MCF 10A (cell line): ENCODE measurements at regions not wholly inside any gene's neighbourhood (a gene's known extent, or its start where the extent isn't known, plus 50 kb on each side); places are given as distances from the start of the nearest gene placed in this dataset.

ENCODE experiments used
- BruUV-seq: library from RNA; stranded (reverse); fragments of 400-500 nt; replicated peaks from 2 replicates; lab custom pipeline; 2021; lab: Mats Ljungman, UMichigan
- CTCF ChIA-PET: fragments of 300-600 bp; sonication (Branson Sonifier 250); formaldehyde crosslinking; extraction: SDS; loops from one replicate; lab custom pipeline; 2021; ENCODE audit warnings: antibody characterized with exemption, inconsistent platforms; lab: Yijun Ruan, JAX
- POLR2A ChIA-PET: fragments of 300-600, 350-650 bp; sonication (Branson Sonifier 250); formaldehyde crosslinking; extraction: SDS; loops from one replicate; lab custom pipeline; 2020; ENCODE audit warnings: antibody characterized with exemption, inconsistent platforms; lab: Yijun Ruan, JAX
- DNase-seq: peaks from one replicate; pipeline ENCODE4 v3.0.0-alpha.2; 2018; ENCODE audit not compliant: unreplicated experiment
- H3K27ac Mint-ChIP-seq: one replicate; pipeline ENCODE4 v1.8.0; 2022; ENCODE audit warnings: mild to moderate bottlenecking, low read depth, mixed read lengths; ENCODE audit not compliant: unreplicated experiment
- H3K27me3 Mint-ChIP-seq: one replicate; pipeline ENCODE4 v1.8.0; 2022; ENCODE audit warnings: mixed read lengths; ENCODE audit not compliant: insufficient read depth, unreplicated experiment
- H3K36me3 Mint-ChIP-seq: one replicate; pipeline ENCODE4 v1.8.0; 2022; ENCODE audit warnings: mild to moderate bottlenecking, moderate library complexity, mixed read lengths; ENCODE audit not compliant: insufficient read depth, unreplicated experiment
- H3K4me1 Mint-ChIP-seq: one replicate; pipeline ENCODE4 v1.8.0; 2022; ENCODE audit warnings: mixed read lengths; ENCODE audit not compliant: insufficient read depth, unreplicated experiment
- H3K4me3 Mint-ChIP-seq: one replicate; pipeline ENCODE4 v1.8.0; 2022; ENCODE audit warnings: mild to moderate bottlenecking, moderate library complexity, mixed read lengths; ENCODE audit not compliant: unreplicated experiment
- H3K9me3 Mint-ChIP-seq: one replicate; pipeline ENCODE4 v1.8.0; 2022; ENCODE audit warnings: mixed read lengths; ENCODE audit not compliant: unreplicated experiment
- CTCF ChIP-seq: fragments of 200-600 bp; IDR thresholded peaks from one replicate; pipeline ENCODE4 v1.8.0; 2022; ENCODE audit warnings: antibody characterized with exemption, mild to moderate bottlenecking; ENCODE audit not compliant: unreplicated experiment
- intact Hi-C: fragments of 100-400 bp; cut with micrococcal nuclease; formaldehyde crosslinking; loops from 2 replicates; pipeline ENCODE4 v1.14.1; 2022

GRCh38 chr20:24836041-24836533 is 113.0 kb upstream of the CST7 start:
- Mint-ChIP-seq H3K27ac (no peak overlapping the region), H3K4me1 (no peaks in the 10 kb centered on the region), H3K9me3 (peaks cover 13% of the 10 kb centered on the region), H3K27me3 (no peaks in the 10 kb centered on the region), H3K36me3 (no peaks in the 10 kb centered on the region), H3K4me3 (no peak overlapping the region)
- no TSS peak for BruUV-seq
- TF ChIP-seq CTCF: no peak
- POLR2A ChIA-PET: interaction anchor here (0.6 kb wide), 1 partner anchor 32 kb away, joined by 3 read pairs; no protein-coding TSS in a partner anchor
- CTCF ChIA-PET: interaction anchor here (0.6 kb wide), 1 partner anchor 158 kb away, joined by 3 read pairs; no protein-coding TSS in a partner anchor
- no peak for DNase-seq
- intact Hi-C loops: no loop called here

- H3K4me3 Mint-ChIP-seq: no peak overlapping the region
- CTCF ChIA-PET: interaction anchor here (0.6 kb wide), 1 partner anchor 158 kb away, joined by 3 read pairs; no protein-coding TSS in a partner anchor
- BruUV-seq: no TSS peak
Observed at GRCh38 chr20:24836661-24837299, 112.3 kb upstream of the CST7 start.

GRCh38 chr20:24837781-24838450 is 111.2 kb upstream of the CST7 start:
- POLR2A ChIA-PET: interaction anchor here (0.5 kb wide), 1 partner anchor 899 kb away, joined by 4 read pairs; no protein-coding TSS in a partner anchor
- Mint-ChIP-seq H3K27me3 (no peaks in the 10 kb centered on the region), H3K27ac (no peak overlapping the region), H3K36me3 (no peaks in the 10 kb centered on the region), H3K9me3 (peaks cover 13% of the 10 kb centered on the region), H3K4me3 (no peak overlapping the region), H3K4me1 (no peaks in the 10 kb centered on the region)
- intact Hi-C loops: no loop called here
- CTCF ChIA-PET: no interaction called here
- DNase-seq: no peak
- BruUV-seq: no TSS peak
- TF ChIP-seq CTCF: no peak

More at GRCh38 chr20:24836661-24837299, 112.3 kb upstream of the CST7 start:
- DNase-seq: no peak
- Mint-ChIP-seq H3K36me3 (no peaks in the 10 kb centered on the region), H3K27me3 (no peaks in the 10 kb centered on the region), H3K9me3 (peaks cover 13% of the 10 kb centered on the region), H3K4me1 (no peaks in the 10 kb centered on the region), H3K27ac (no peak overlapping the region)
- TF ChIP-seq CTCF: no peak
- intact Hi-C loops: no loop called here
- POLR2A ChIA-PET: no interaction called here
